Liver (tissue), 8 donors: ENCODE measurements at regions not wholly inside any gene's neighbourhood (a gene's known extent, or its start where the extent isn't known, plus 50 kb on each side); places are given as distances from the start of the nearest gene placed in this dataset.

Source experiments
- DNase-seq: peaks from one replicate; pipeline ENCODE4 v3.0.0-alpha.2; 2017; ENCODE audit warnings: low spot score
- H3K27ac ChIP-seq, 2 donors: one replicate each; pipeline ENCODE4 v1.7.0; 2013; ENCODE audit warnings: inconsistent platforms in 2 of 2, low read length in 2 of 2, control low read depth in 1 of 2, low read depth in 1 of 2, mild to moderate bottlenecking in 1 of 2
- H3K27me3 ChIP-seq, 4 donors: one replicate each; pipeline versions ENCODE4 v1.6.1 to v1.7.0; 2013; ENCODE audit warnings: low read length in 3 of 4, inconsistent platforms in 1 of 4, mild to moderate bottlenecking in 1 of 4, moderate library complexity in 1 of 4; ENCODE audit not compliant: control insufficient read depth in 4 of 4, insufficient read depth in 4 of 4
- H3K36me3 ChIP-seq, 4 donors: one replicate each; pipeline versions ENCODE4 v1.6.1 to v1.7.0; 2013; ENCODE audit warnings: low read length in 3 of 4, mild to moderate bottlenecking in 3 of 4, low read depth in 1 of 4, moderate library complexity in 1 of 4; ENCODE audit not compliant: control insufficient read depth in 4 of 4, insufficient read depth in 3 of 4
- H3K4me1 ChIP-seq, 4 donors: one replicate each; pipeline versions ENCODE4 v1.6.1 to v1.7.0; 2013; ENCODE audit warnings: low read length in 3 of 4, mild to moderate bottlenecking in 3 of 4, moderate library complexity in 1 of 4; ENCODE audit not compliant: control insufficient read depth in 4 of 4, insufficient read depth in 4 of 4
- H3K4me3 ChIP-seq, 3 donors: one replicate each; pipeline versions ENCODE4 v1.6.1 to v1.7.0; 2013; ENCODE audit warnings: low read length in 3 of 3, control low read depth in 1 of 3, low read depth in 1 of 3, mild to moderate bottlenecking in 1 of 3
- H3K9ac ChIP-seq, 2 donors: one replicate each; pipeline ENCODE4 v1.7.0; 2013; ENCODE audit warnings: low read length in 2 of 2, mild to moderate bottlenecking in 2 of 2, moderate library complexity in 2 of 2, control low read depth in 1 of 2, low read depth in 1 of 2
- H3K9me3 ChIP-seq, 4 donors: one replicate each; pipeline versions ENCODE4 v1.6.1 to v1.7.0; 2013; ENCODE audit warnings: low read length in 3 of 4; ENCODE audit not compliant: control insufficient read depth in 4 of 4
- ATF3 ChIP-seq: IDR thresholded peaks from 2 replicates; pipeline ENCODE4 v1.6.1; 2016; ENCODE audit warnings: antibody characterized with exemption
- CTCF ChIP-seq: fragments of 150-350 bp; IDR thresholded peaks from 2 replicates; pipeline ENCODE4 v1.5.1; 2017; ENCODE audit warnings: improper control_type of control experiment, low read depth, low read length; ENCODE audit not compliant: missing input control
- EGR1 ChIP-seq, 2 donors: IDR thresholded peaks; 2 replicates each; pipeline ENCODE4 v1.6.1; 2016 to 2018; ENCODE audit warnings: antibody characterized with exemption in 2 of 2, low read depth in 2 of 2
- FOXA1 ChIP-seq: IDR thresholded peaks from 2 replicates; pipeline ENCODE4 v1.6.1; 2016; ENCODE audit warnings: antibody characterized with exemption
- FOXA2 ChIP-seq: IDR thresholded peaks from 2 replicates; pipeline ENCODE4 v1.6.1; 2016; ENCODE audit warnings: antibody characterized with exemption
- GABPA ChIP-seq, 2 donors: IDR thresholded peaks in 1 of 2; conservative IDR thresholded peaks in 1 of 2; 2 replicates each; pipeline ENCODE4 v1.6.1; 2016; ENCODE audit warnings: antibody characterized with exemption in 2 of 2, mild to moderate bottlenecking in 1 of 2, moderate library complexity in 1 of 2
- HNF4A ChIP-seq, 2 donors: conservative IDR thresholded peaks; 2 replicates each; pipeline ENCODE4 v1.6.1; 2016; ENCODE audit warnings: antibody characterized with exemption in 2 of 2, mild to moderate bottlenecking in 2 of 2
- HNF4G ChIP-seq: IDR thresholded peaks from 2 replicates; pipeline ENCODE4 v1.6.1; 2016; ENCODE audit warnings: antibody characterized with exemption
- JUND ChIP-seq, 2 donors: IDR thresholded peaks; 2 replicates each; pipeline ENCODE4 v1.6.1; 2016; ENCODE audit warnings: antibody characterized with exemption in 2 of 2
- MAX ChIP-seq: IDR thresholded peaks from 2 replicates; pipeline ENCODE4 v1.6.1; 2016; ENCODE audit warnings: antibody characterized with exemption
- NR2F2 ChIP-seq: IDR thresholded peaks from 2 replicates; pipeline ENCODE4 v1.6.1; 2016; ENCODE audit warnings: antibody characterized with exemption
- RAD21 ChIP-seq, 2 donors: IDR thresholded peaks; 2 replicates each; pipeline ENCODE4 v1.6.1; 2016; ENCODE audit warnings: antibody characterized with exemption in 2 of 2, mild to moderate bottlenecking in 2 of 2
- REST ChIP-seq: IDR thresholded peaks from 2 replicates; pipeline ENCODE4 v1.6.1; 2016; ENCODE audit warnings: antibody characterized with exemption, mild to moderate bottlenecking
- RXRA ChIP-seq, 2 donors: IDR thresholded peaks; 2 replicates each; pipeline ENCODE4 v1.6.1; 2017 to 2018; ENCODE audit warnings: antibody characterized with exemption in 2 of 2, mild to moderate bottlenecking in 1 of 2
- SP1 ChIP-seq: IDR thresholded peaks from 2 replicates; pipeline ENCODE4 v1.6.1; 2018; ENCODE audit warnings: antibody characterized with exemption, mild to moderate bottlenecking
- TAF1 ChIP-seq: conservative IDR thresholded peaks from 2 replicates; pipeline ENCODE4 v1.6.1; 2016; ENCODE audit warnings: antibody characterized with exemption, mild to moderate bottlenecking
- YY1 ChIP-seq: IDR thresholded peaks from 2 replicates; pipeline ENCODE4 v1.6.1; 2016; ENCODE audit warnings: antibody characterized with exemption, mild to moderate bottlenecking
- ZBTB33 ChIP-seq: IDR thresholded peaks from 2 replicates; pipeline ENCODE4 v1.6.1; 2016; ENCODE audit warnings: antibody characterized with exemption
- WGBS: extraction: QIAGEN DNeasy Blood & Tissue Kit; methylation state at CpG from one replicate; pipeline ENCODE4 v1.1.7; 2013; 5-methylcytosine and 5-hydroxymethylcytosine counted together
- donor health status: healthy.
- donor health status: healthy.
- donor health status: healthy.
- donor health status: healthy.
- donor health status: healthy.

GRCh38 chr9:117917873-117918272 lies 213.7 kb downstream of the TLR4 start (continued):
- no peak for TF ChIP-seq ATF3

- Histone ChIP-seq H3K9ac (no peak overlapping the region), H3K27me3 (no peaks in the 10 kb centered on the region), H3K27ac (no peak overlapping the region), H3K4me3 (no peak overlapping the region), H3K9me3 (no peaks in the 10 kb centered on the region), H3K36me3 (no peaks in the 10 kb centered on the region), H3K4me1 (no peaks in the 10 kb centered on the region)
- TF ChIP-seq NR2F2 (no peak), CTCF (no peak), EGR1 (IDR thresholded peaks at IDR 0.05; ENCODE audit: low read depth in 2 of 2) (no peak), GABPA (IDR thresholded peaks at IDR 0.05 in 1 of 2, conservative IDR thresholded peaks at IDR 0.05 in 1 of 2) (no peak), MAX (no peak), TAF1 (no peak), HNF4A (conservative IDR thresholded peaks at IDR 0.05) (no peak), FOXA1 (no peak), JUND (IDR thresholded peaks at IDR 0.05) (no peak), FOXA2 (no peak), REST (no peak), ZBTB33 (no peak), SP1 (no peak), RXRA (IDR thresholded peaks at IDR 0.05) (no peak), ATF3 (no peak), RAD21 (IDR thresholded peaks at IDR 0.05) (no peak), HNF4G (no peak), YY1 (no peak)
- WGBS = 68% methylated on average over 3 of the region's 3 CpGs
- DNase-seq = no peak
Measured at GRCh38 chr9:117919538-117919937, 215.3 kb downstream of the TLR4 start.
